Peyer's patch (tissue), 4 donors: ENCODE measurements at regions not wholly inside any gene's neighbourhood (a gene's known extent, or its start where the extent isn't known, plus 50 kb on each side); places are given as distances from the start of the nearest gene placed in this dataset.

Experiments used
- DNase-seq, 3 donors: peaks; one replicate each; pipeline ENCODE4 v3.0.0-alpha.2; 2017 to 2019
- H3K27ac ChIP-seq, 4 donors: fragments of 200-600 bp; sonication (generic); one replicate each; pipeline ENCODE4 v1.5.1; 2016 to 2019
- H3K27me3 ChIP-seq, 2 donors: fragments of 200-600 bp; sonication (generic); one replicate each; pipeline ENCODE4 v1.5.1; 2019
- H3K36me3 ChIP-seq, 3 donors: fragments of 200-600 bp; sonication (generic); one replicate each; pipeline ENCODE4 v1.5.1; 2016 to 2019
- H3K4me1 ChIP-seq, 4 donors: fragments of 200-600 bp; sonication (generic); one replicate each; pipeline ENCODE4 v1.5.1; 2016 to 2019
- H3K4me3 ChIP-seq, 4 donors: fragments of 200-600 bp; sonication (generic); 1 replicate in 3 of 4; 2 replicates in 1 of 4; pipeline ENCODE4 v1.5.1; 2016 to 2019; ENCODE audit warnings: mild to moderate bottlenecking in 1 of 4
- H3K9me3 ChIP-seq, 4 donors: fragments of 200-600 bp; sonication (generic); one replicate each; pipeline ENCODE4 v1.5.1; 2016 to 2019; ENCODE audit warnings: mild to moderate bottlenecking in 1 of 4
- CTCF ChIP-seq, 6 experiments: fragments of 450-650 bp in 4 of 6; fragments of 200-600 bp in 2 of 6; sonication (generic) in 1 of 6; IDR thresholded peaks; one replicate each; pipeline ENCODE4 v1.5.1; 2017 to 2019; ENCODE audit warnings: antibody characterized with exemption in 6 of 6, mild to moderate bottlenecking in 3 of 6, moderate library complexity in 1 of 6
- POLR2A ChIP-seq, 2 donors: fragments of 450-650 bp; IDR thresholded peaks; one replicate each; pipeline ENCODE4 v1.5.1; 2017; ENCODE audit warnings: antibody characterized with exemption in 2 of 2, mild to moderate bottlenecking in 2 of 2, moderate library complexity in 2 of 2

- H3K4me1 ChIP-seq: peaks cover 0 to 8% (median 0%) of the 10 kb centered on the region in 4 donors
- H3K27me3 ChIP-seq: no peaks in the 10 kb centered on the region
- no peaks in the 10 kb centered on the region for H3K9me3 ChIP-seq
- TF ChIP-seq CTCF (IDR thresholded peaks at IDR 0.05) (no peak), POLR2A (IDR thresholded peaks at IDR 0.05) (no peak)
- no peak for DNase-seq
- H3K36me3 ChIP-seq: no peaks in the 10 kb centered on the region
- no peak overlapping the region for H3K4me3 ChIP-seq
- H3K27ac ChIP-seq: no peak overlapping the region
These were observed 177.7 kb downstream of the SMAD6 start for GRCh38 chr15:66879531-66880368.

GRCh38 chr15:66880380-66881155 is 178.5 kb downstream of the SMAD6 start:
- no peaks in the 10 kb centered on the region for H3K9me3 ChIP-seq
- H3K4me1 ChIP-seq: peaks cover 0 to 8% (median 0%) of the 10 kb centered on the region in 4 donors
- no peak for DNase-seq
- H3K4me3 ChIP-seq: no peak overlapping the region
- no peaks in the 10 kb centered on the region for H3K27me3 ChIP-seq
- H3K36me3 ChIP-seq: no peaks in the 10 kb centered on the region
- TF ChIP-seq CTCF (IDR thresholded peaks at IDR 0.05) (no peak), POLR2A (IDR thresholded peaks at IDR 0.05) (no peak)
- H3K27ac ChIP-seq: no peak overlapping the region

- Histone ChIP-seq H3K27me3 (no peaks in the 10 kb centered on the region), H3K27ac (no peak overlapping the region), H3K4me3 (no peak overlapping the region), H3K4me1 (peaks cover 0 to 8% (median 0%) of the 10 kb centered on the region in 4 donors), H3K9me3 (no peaks in the 10 kb centered on the region), H3K36me3 (no peaks in the 10 kb centered on the region)
- DNase-seq: no peak
- no peak for TF ChIP-seq POLR2A (IDR thresholded peaks at IDR 0.05)
- no peak for TF ChIP-seq CTCF (IDR thresholded peaks at IDR 0.05)
These were observed 179.3 kb downstream of the SMAD6 start for GRCh38 chr15:66881173-66881905.

GRCh38 chr15:66882251-66883020 is 180.4 kb downstream of the SMAD6 start:
- peak overlapping the region in 2 of 4 donors; percentile 17 to 34 for H3K27ac ChIP-seq
- H3K4me3 ChIP-seq: no peak overlapping the region
- no peak for TF ChIP-seq CTCF (IDR thresholded peaks at IDR 0.05)
- TF ChIP-seq POLR2A (IDR thresholded peaks at IDR 0.05): no peak
- no peaks in the 10 kb centered on the region for H3K9me3 ChIP-seq
- no peaks in the 10 kb centered on the region for H3K36me3 ChIP-seq
- no peak for DNase-seq
- peaks cover 0 to 8% (median 0%) of the 10 kb centered on the region in 4 donors for H3K4me1 ChIP-seq
- H3K27me3 ChIP-seq: no peaks in the 10 kb centered on the region
